ENCODE measurements at regions not wholly inside any gene's neighbourhood (a gene's known extent, or its start where the extent isn't known, plus 50 kb on each side); places are given as distances from the start of the nearest gene placed in this dataset.

DNA sequence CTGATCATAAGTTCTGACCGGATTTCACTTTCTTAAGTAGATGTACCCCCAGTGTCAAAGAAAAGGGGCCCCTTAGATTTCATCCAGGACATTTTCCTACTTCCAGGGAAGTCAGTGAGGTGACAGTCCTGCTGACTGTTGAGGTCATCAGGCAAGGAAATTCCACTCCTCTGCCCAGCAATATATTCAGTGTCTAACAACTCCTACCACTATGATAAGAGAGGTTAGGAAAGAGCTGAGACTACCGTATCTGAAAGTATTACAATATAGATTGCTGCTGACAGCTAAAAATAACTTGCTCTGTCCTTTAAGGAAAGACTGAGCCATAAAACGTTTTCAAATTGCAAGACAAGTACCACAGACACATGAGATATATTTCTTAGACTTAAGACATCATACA is 325.1 kb downstream of the EFNB2 start:
- TF ChIP-seq EZH2 (IDR thresholded peaks at IDR 0.05; ENCODE audit: insufficient read depth, poor library complexity, severe bottlenecking) (no peak), EZH2phosphoT487 (IDR thresholded peaks at IDR 0.05; ENCODE audit: insufficient read depth, low read depth) (no peak)
